Ovary (tissue), 3 donors: ENCODE measurements at regions not wholly inside any gene's neighbourhood (a gene's known extent, or its start where the extent isn't known, plus 50 kb on each side); places are given as distances from the start of the nearest gene placed in this dataset.

Experiments
- CTCF ChIP-seq, 3 donors: fragments of 450-650 bp in 2 of 3; fragments of 200-600 bp in 1 of 3; IDR thresholded peaks; one replicate each; pipeline versions ENCODE4 v1.5.1 to v1.8.0; 2016 to 2022; ENCODE audit warnings: antibody characterized with exemption in 3 of 3, mild to moderate bottlenecking in 1 of 3
- EP300 ChIP-seq: sonication (generic); formaldehyde crosslinking; IDR thresholded peaks from one replicate; pipeline ENCODE4 v1.6.1; 2017; ENCODE audit warnings: antibody characterized with exemption
- POLR2A ChIP-seq: fragments of 450-650 bp; IDR thresholded peaks from one replicate; pipeline ENCODE4 v1.6.1; 2017; ENCODE audit warnings: antibody characterized with exemption, mild to moderate bottlenecking, moderate library complexity
- donor health status: DM: no; HTN: no; CAD: no.

GRCh38 chr4:10898072-10898471, 213.5 kb upstream of the CLNK start:
- no peak for TF ChIP-seq EP300
- no peak for TF ChIP-seq CTCF (IDR thresholded peaks at IDR 0.05)
- no peak for TF ChIP-seq POLR2A
